ENCODE measurements at regions not wholly inside any gene's neighbourhood (a gene's known extent, or its start where the extent isn't known, plus 50 kb on each side); places are given as distances from the start of the nearest gene placed in this dataset.

- TF ChIP-seq, protein P1, sequence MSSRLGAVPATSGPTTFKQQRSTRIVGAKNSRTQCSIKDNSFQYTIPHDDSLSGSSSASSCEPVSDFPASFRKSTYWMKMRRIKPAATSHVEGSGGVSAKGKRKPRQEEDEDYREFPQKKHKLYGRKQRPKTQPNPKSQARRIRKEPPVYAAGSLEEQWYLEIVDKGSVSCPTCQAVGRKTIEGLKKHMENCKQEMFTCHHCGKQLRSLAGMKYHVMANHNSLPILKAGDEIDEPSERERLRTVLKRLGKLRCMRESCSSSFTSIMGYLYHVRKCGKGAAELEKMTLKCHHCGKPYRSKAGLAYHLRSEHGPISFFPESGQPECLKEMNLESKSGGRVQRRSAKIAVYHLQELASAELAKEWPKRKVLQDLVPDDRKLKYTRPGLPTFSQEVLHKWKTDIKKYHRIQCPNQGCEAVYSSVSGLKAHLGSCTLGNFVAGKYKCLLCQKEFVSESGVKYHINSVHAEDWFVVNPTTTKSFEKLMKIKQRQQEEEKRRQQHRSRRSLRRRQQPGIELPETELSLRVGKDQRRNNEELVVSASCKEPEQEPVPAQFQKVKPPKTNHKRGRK (CRISPR knock-in tag; IDR thresholded peaks at IDR 0.05; ENCODE audit: borderline replicate concordance): no peak
- TF ChIP-seq, protein P2, sequence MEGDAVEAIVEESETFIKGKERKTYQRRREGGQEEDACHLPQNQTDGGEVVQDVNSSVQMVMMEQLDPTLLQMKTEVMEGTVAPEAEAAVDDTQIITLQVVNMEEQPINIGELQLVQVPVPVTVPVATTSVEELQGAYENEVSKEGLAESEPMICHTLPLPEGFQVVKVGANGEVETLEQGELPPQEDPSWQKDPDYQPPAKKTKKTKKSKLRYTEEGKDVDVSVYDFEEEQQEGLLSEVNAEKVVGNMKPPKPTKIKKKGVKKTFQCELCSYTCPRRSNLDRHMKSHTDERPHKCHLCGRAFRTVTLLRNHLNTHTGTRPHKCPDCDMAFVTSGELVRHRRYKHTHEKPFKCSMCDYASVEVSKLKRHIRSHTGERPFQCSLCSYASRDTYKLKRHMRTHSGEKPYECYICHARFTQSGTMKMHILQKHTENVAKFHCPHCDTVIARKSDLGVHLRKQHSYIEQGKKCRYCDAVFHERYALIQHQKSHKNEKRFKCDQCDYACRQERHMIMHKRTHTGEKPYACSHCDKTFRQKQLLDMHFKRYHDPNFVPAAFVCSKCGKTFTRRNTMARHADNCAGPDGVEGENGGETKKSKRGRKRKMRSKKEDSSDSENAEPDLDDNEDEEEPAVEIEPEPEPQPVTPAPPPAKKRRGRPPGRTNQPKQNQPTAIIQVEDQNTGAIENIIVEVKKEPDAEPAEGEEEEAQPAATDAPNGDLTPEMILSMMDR (IDR thresholded peaks at IDR 0.05): no peak
- TF ChIP-seq SP1 (CRISPR knock-in tag; conservative IDR thresholded peaks at IDR 0.05) (no peak), ZNF138 (CRISPR knock-in tag; conservative IDR thresholded peaks at IDR 0.05) (no peak), STAT6 (CRISPR knock-in tag; conservative IDR thresholded peaks at IDR 0.05; ENCODE audit: low read depth) (no peak), CBFB (CRISPR knock-in tag; IDR thresholded peaks at IDR 0.05; ENCODE audit: low read depth) (no peak), TEAD1 (CRISPR knock-in tag; IDR thresholded peaks at IDR 0.05) (no peak), ZNF232 (CRISPR knock-in tag; IDR thresholded peaks at IDR 0.05) (no peak)
These were observed 72.7 kb upstream of the UBE2E2 start for GRCh38 chr3:23130406-23130805.

All from WTC11 (cell line).